ENCODE measurements at regions not wholly inside any gene's neighbourhood (a gene's known extent, or its start where the extent isn't known, plus 50 kb on each side); places are given as distances from the start of the nearest gene placed in this dataset.

DNA sequence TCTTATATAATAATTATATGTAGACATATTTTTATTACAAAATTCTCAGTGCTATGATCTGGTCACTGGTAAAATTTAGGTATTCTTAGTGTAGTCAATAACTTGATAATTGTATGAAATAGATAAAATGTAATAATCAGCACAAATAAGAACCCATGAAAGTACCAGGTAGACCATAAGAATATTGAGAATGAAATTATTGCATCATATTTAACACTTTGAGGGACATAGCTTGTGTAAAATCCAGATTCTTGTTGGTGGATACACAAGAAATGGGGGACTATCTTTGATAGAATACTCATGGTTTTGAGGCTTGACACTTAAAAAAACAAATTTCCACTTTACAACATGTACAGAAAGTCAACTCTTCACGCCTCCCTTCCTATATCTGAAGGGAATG lies 898.8 kb upstream of the DDX18 start:
- no peak overlapping the region for H3K4me3 ChIP-seq

More for the DNA sequence above, 898.8 kb upstream of the DDX18 start:
- no peak overlapping the region for H3K27ac Mint-ChIP-seq
- peaks cover 2% of the 10 kb centered on the region for H3K27me3 Mint-ChIP-seq (ENCODE audit: insufficient read depth, low read depth, poor library complexity)
- H3K9me2 ChIP-seq (ENCODE audit: insufficient read depth): no peaks in the 10 kb centered on the region
- H2AFZ ChIP-seq: no peak overlapping the region
- no peaks in the 10 kb centered on the region for H3K36me3 Mint-ChIP-seq (ENCODE audit: low read depth)
- no peaks in the 10 kb centered on the region for H4K20me1 ChIP-seq (replicated peaks; ENCODE audit: insufficient read depth)
- H3K4me2 ChIP-seq: no peak overlapping the region
- H3F3A ChIP-seq (replicated peaks; ENCODE audit: low read depth): no peaks in the 10 kb centered on the region
- H3K27me3 ChIP-seq (ENCODE audit: insufficient read depth): no peaks in the 10 kb centered on the region
- H3K9me3 Mint-ChIP-seq: no peaks in the 10 kb centered on the region
- no peak overlapping the region for H3K4me3 Mint-ChIP-seq
- TF ChIP-seq NANOG (IDR thresholded peaks at IDR 0.05; ENCODE audit: borderline replicate concordance): no peak
- TF ChIP-seq, protein P1, sequence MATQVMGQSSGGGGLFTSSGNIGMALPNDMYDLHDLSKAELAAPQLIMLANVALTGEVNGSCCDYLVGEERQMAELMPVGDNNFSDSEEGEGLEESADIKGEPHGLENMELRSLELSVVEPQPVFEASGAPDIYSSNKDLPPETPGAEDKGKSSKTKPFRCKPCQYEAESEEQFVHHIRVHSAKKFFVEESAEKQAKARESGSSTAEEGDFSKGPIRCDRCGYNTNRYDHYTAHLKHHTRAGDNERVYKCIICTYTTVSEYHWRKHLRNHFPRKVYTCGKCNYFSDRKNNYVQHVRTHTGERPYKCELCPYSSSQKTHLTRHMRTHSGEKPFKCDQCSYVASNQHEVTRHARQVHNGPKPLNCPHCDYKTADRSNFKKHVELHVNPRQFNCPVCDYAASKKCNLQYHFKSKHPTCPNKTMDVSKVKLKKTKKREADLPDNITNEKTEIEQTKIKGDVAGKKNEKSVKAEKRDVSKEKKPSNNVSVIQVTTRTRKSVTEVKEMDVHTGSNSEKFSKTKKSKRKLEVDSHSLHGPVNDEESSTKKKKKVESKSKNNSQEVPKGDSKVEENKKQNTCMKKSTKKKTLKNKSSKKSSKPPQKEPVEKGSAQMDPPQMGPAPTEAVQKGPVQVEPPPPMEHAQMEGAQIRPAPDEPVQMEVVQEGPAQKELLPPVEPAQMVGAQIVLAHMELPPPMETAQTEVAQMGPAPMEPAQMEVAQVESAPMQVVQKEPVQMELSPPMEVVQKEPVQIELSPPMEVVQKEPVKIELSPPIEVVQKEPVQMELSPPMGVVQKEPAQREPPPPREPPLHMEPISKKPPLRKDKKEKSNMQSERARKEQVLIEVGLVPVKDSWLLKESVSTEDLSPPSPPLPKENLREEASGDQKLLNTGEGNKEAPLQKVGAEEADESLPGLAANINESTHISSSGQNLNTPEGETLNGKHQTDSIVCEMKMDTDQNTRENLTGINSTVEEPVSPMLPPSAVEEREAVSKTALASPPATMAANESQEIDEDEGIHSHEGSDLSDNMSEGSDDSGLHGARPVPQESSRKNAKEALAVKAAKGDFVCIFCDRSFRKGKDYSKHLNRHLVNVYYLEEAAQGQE (IDR thresholded peaks at IDR 0.05; ENCODE audit: unreplicated experiment): no peak
- TF ChIP-seq ZNF331 (CRISPR knock-in tag; IDR thresholded peaks at IDR 0.05; ENCODE audit: low read depth): no peak
- no peak for TF ChIP-seq EZH2phosphoT487 (IDR thresholded peaks at IDR 0.05; ENCODE audit: unreplicated experiment)
- TF ChIP-seq, protein P2, sequence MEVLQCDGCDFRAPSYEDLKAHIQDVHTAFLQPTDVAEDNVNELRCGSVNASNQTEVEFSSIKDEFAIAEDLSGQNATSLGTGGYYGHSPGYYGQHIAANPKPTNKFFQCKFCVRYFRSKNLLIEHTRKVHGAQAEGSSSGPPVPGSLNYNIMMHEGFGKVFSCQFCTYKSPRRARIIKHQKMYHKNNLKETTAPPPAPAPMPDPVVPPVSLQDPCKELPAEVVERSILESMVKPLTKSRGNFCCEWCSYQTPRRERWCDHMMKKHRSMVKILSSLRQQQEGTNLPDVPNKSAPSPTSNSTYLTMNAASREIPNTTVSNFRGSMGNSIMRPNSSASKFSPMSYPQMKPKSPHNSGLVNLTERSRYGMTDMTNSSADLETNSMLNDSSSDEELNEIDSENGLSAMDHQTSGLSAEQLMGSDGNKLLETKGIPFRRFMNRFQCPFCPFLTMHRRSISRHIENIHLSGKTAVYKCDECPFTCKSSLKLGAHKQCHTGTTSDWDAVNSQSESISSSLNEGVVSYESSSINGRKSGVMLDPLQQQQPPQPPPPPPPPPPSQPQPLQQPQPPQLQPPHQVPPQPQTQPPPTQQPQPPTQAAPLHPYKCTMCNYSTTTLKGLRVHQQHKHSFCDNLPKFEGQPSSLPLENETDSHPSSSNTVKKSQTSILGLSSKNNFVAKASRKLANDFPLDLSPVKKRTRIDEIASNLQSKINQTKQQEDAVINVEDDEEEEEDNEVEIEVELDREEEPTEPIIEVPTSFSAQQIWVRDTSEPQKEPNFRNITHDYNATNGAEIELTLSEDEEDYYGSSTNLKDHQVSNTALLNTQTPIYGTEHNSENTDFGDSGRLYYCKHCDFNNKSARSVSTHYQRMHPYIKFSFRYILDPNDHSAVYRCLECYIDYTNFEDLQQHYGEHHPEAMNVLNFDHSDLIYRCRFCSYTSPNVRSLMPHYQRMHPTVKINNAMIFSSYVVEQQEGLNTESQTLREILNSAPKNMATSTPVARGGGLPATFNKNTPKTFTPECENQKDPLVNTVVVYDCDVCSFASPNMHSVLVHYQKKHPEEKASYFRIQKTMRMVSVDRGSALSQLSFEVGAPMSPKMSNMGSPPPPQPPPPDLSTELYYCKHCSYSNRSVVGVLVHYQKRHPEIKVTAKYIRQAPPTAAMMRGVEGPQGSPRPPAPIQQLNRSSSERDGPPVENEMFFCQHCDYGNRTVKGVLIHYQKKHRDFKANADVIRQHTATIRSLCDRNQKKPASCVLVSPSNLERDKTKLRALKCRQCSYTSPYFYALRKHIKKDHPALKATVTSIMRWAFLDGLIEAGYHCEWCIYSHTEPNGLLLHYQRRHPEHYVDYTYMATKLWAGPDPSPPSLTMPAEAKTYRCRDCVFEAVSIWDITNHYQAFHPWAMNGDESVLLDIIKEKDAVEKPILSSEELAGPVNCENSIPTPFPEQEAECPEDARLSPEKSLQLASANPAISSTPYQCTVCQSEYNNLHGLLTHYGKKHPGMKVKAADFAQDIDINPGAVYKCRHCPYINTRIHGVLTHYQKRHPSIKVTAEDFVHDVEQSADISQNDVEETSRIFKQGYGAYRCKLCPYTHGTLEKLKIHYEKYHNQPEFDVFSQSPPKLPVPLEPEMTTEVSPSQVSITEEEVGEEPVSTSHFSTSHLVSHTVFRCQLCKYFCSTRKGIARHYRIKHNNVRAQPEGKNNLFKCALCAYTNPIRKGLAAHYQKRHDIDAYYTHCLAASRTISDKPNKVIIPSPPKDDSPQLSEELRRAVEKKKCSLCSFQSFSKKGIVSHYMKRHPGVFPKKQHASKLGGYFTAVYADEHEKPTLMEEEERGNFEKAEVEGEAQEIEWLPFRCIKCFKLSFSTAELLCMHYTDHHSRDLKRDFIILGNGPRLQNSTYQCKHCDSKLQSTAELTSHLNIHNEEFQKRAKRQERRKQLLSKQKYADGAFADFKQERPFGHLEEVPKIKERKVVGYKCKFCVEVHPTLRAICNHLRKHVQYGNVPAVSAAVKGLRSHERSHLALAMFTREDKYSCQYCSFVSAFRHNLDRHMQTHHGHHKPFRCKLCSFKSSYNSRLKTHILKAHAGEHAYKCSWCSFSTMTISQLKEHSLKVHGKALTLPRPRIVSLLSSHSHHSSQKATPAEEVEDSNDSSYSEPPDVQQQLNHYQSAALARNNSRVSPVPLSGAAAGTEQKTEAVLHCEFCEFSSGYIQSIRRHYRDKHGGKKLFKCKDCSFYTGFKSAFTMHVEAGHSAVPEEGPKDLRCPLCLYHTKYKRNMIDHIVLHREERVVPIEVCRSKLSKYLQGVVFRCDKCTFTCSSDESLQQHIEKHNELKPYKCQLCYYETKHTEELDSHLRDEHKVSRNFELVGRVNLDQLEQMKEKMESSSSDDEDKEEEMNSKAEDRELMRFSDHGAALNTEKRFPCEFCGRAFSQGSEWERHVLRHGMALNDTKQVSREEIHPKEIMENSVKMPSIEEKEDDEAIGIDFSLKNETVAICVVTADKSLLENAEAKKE (CRISPR knock-in tag; IDR thresholded peaks at IDR 0.05): no peak
- no peak for TF ChIP-seq STAT1 (IDR thresholded peaks at IDR 0.05; ENCODE audit: unreplicated experiment)
- TF ChIP-seq EZH2 (IDR thresholded peaks at IDR 0.05; ENCODE audit: low read depth, unreplicated experiment): no peak
- no peak for TF ChIP-seq CREB1 (CRISPR knock-in tag; IDR thresholded peaks at IDR 0.05; ENCODE audit: low read depth)
- no peak for TF ChIP-seq ZNF114 (CRISPR knock-in tag; IDR thresholded peaks at IDR 0.05)
- TF ChIP-seq JUNB (IDR thresholded peaks at IDR 0.05; ENCODE audit: unreplicated experiment): no peak
- TF ChIP-seq, protein P3, sequence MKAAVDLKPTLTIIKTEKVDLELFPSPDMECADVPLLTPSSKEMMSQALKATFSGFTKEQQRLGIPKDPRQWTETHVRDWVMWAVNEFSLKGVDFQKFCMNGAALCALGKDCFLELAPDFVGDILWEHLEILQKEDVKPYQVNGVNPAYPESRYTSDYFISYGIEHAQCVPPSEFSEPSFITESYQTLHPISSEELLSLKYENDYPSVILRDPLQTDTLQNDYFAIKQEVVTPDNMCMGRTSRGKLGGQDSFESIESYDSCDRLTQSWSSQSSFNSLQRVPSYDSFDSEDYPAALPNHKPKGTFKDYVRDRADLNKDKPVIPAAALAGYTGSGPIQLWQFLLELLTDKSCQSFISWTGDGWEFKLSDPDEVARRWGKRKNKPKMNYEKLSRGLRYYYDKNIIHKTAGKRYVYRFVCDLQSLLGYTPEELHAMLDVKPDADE (IDR thresholded peaks at IDR 0.05): no peak
- TF ChIP-seq POLR2AphosphoS5 (IDR thresholded peaks at IDR 0.05; ENCODE audit: low read depth): no peak
- TF ChIP-seq, protein P4, sequence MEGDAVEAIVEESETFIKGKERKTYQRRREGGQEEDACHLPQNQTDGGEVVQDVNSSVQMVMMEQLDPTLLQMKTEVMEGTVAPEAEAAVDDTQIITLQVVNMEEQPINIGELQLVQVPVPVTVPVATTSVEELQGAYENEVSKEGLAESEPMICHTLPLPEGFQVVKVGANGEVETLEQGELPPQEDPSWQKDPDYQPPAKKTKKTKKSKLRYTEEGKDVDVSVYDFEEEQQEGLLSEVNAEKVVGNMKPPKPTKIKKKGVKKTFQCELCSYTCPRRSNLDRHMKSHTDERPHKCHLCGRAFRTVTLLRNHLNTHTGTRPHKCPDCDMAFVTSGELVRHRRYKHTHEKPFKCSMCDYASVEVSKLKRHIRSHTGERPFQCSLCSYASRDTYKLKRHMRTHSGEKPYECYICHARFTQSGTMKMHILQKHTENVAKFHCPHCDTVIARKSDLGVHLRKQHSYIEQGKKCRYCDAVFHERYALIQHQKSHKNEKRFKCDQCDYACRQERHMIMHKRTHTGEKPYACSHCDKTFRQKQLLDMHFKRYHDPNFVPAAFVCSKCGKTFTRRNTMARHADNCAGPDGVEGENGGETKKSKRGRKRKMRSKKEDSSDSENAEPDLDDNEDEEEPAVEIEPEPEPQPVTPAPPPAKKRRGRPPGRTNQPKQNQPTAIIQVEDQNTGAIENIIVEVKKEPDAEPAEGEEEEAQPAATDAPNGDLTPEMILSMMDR (conservative IDR thresholded peaks at IDR 0.05; ENCODE audit: low read depth in 2 of 2): no peak
- DNase-seq (ENCODE audit: low spot score) (no peak), ATAC-seq (no peak)
- no peaks in the 10 kb centered on the region for H3K79me2 ChIP-seq (replicated peaks; ENCODE audit: insufficient read depth)
- H3K36me3 ChIP-seq (ENCODE audit: insufficient read depth): no peaks in the 10 kb centered on the region
- no peaks in the 10 kb centered on the region for H3K4me1 Mint-ChIP-seq
- no peaks in the 10 kb centered on the region for H3K4me1 ChIP-seq (ENCODE audit: insufficient read depth)
- no peak overlapping the region for H3K27ac ChIP-seq (ENCODE audit: low read depth)
